ENCODE measurements at regions not wholly inside any gene's neighbourhood (a gene's known extent, or its start where the extent isn't known, plus 50 kb on each side); places are given as distances from the start of the nearest gene placed in this dataset.

DNA sequence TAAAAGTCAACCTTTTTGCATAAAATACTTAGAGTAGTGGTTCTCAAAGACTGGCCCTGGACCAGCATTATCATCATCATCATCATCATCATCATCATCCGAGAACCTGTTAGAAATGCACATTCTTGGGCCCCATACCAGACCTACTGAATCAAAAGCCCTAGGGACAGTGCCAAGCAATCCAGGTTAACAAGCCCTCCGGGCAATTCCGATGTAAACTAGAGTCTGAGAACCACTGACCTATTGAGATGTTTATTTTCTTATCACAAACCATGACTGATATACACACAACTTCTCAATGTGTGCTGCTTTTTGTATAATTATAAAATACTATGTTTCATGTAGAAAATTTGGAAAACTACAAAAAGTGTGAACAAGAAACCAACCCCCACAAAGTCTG is 133.4 kb upstream of the GATB start:
- TF ChIP-seq, protein P1, sequence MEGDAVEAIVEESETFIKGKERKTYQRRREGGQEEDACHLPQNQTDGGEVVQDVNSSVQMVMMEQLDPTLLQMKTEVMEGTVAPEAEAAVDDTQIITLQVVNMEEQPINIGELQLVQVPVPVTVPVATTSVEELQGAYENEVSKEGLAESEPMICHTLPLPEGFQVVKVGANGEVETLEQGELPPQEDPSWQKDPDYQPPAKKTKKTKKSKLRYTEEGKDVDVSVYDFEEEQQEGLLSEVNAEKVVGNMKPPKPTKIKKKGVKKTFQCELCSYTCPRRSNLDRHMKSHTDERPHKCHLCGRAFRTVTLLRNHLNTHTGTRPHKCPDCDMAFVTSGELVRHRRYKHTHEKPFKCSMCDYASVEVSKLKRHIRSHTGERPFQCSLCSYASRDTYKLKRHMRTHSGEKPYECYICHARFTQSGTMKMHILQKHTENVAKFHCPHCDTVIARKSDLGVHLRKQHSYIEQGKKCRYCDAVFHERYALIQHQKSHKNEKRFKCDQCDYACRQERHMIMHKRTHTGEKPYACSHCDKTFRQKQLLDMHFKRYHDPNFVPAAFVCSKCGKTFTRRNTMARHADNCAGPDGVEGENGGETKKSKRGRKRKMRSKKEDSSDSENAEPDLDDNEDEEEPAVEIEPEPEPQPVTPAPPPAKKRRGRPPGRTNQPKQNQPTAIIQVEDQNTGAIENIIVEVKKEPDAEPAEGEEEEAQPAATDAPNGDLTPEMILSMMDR (IDR thresholded peaks at IDR 0.05) = no peak
- TF ChIP-seq POLR2A (IDR thresholded peaks at IDR 0.05) = no peak
